Renal cortex interstitium (tissue), 11 donors: ENCODE measurements at regions not wholly inside any gene's neighbourhood (a gene's known extent, or its start where the extent isn't known, plus 50 kb on each side); places are given as distances from the start of the nearest gene placed in this dataset.
A peak's percentile ranks its signal among the peaks of the same experiment; 100 is the strongest.
"Not testable (repeated sequence)": the region's sequence is repeated elsewhere in the genome, so short reads cannot be mapped to it uniquely, and the experiment has no call there.

Source experiments
- DNase-seq, 11 donors: peaks; one replicate each; pipeline ENCODE4 v3.0.0-alpha.2; 2013; ENCODE audit warnings: low read depth in 9 of 11, low spot score in 4 of 11; ENCODE audit errors: extremely low read depth in 1 of 11

GRCh38 chr22:27060190-27060589 lies 402.8 kb downstream of the MIAT start:
- no peak for DNase-seq

DNA sequence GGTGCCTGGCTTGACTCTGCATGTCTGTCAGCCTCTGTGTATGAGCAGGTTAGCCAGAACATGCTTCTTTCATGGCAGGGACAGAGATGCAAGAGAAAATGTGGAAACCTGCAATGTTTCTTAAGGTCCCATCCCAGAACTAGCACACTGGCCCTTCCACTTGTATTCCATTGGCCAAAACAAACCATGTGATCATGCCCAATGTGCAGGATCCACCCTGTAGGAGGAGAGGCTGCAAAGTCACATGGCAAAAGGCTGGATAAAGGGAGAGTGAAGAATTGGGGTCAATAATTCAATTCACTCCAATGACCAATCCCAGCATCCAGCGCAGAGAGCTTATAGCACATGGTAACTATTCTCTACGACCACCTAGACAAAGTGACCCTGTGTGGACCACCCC lies 405.5 kb downstream of the MIAT start:
- no peak for DNase-seq

DNA sequence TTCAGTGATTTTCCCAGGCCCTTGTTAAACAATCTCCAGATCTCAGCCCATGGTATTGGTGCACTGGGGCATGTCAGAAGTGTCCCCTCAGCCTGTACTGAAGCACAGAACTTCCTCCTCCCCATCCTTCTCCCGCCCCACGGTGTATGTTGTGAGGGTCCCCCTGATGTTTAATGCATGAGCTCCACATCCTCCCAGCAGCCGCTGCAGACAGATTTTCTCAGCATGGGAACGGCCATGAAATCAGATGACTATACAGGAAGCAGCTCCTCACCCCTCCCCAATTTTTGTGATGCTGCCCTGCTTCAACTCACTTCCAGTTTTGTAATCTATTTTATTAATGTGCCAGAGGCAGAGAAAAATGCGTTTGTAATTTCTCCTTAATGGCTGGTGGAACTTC lies 406.0 kb downstream of the MIAT start:
- no peak for DNase-seq

DNA sequence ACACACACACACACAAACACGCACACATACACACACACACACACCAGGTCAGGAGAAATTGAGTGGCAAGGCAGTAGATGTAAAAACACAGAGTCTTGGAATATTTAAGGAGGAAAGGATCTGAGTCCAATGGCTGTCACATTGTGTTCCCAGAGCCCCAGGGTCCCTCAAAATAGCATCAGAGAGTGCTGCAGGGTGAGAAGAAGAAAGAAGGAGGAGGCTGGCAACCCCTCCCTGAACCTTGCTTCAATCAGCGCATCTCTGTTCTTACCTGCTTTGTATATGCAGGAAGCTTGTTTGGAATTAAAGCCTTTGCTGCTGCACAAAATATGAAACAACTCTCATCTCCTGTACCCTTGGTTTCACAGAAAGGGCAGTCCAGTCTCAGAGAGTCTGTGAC lies 406.5 kb downstream of the MIAT start:
- DNase-seq: no peak

GRCh38 chr22:27064386-27064785 lies 407.0 kb downstream of the MIAT start:
- no peak for DNase-seq

GRCh38 chr22:27065279-27065678 lies 407.9 kb downstream of the MIAT start:
- peak in 1 of 11 donors; percentile 14 for DNase-seq

- DNase-seq: no peak
Observed at GRCh38 chr22:27066856-27067255, 409.5 kb downstream of the MIAT start.

GRCh38 chr22:27068121-27068520 lies 410.7 kb downstream of the MIAT start:
- DNase-seq: no peak

DNA sequence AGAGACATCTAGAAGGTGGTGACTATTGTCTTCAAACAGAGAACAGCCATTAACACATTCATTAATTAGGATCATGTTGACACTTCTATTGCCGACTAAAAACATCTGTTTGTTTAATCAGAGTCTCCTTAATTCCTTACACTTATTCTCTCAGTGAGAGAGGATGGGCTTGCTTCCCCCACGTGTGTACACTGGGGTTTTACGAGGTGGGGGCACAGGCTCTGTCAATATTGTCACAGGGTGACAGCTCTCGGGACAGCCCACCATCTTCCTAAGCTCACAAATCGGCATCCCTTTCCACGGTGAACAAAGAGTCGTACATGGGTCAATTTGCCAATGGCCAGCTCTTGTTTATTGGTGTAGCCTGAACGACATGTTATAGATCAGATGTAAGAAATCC lies 413.2 kb downstream of the MIAT start:
- no peak for DNase-seq

GRCh38 chr22:27073601-27074425 lies 416.4 kb downstream of the MIAT start:
- DNase-seq: no peak

- no peak for DNase-seq
Observed at GRCh38 chr22:27075028-27075678, 417.8 kb downstream of the MIAT start.

DNA sequence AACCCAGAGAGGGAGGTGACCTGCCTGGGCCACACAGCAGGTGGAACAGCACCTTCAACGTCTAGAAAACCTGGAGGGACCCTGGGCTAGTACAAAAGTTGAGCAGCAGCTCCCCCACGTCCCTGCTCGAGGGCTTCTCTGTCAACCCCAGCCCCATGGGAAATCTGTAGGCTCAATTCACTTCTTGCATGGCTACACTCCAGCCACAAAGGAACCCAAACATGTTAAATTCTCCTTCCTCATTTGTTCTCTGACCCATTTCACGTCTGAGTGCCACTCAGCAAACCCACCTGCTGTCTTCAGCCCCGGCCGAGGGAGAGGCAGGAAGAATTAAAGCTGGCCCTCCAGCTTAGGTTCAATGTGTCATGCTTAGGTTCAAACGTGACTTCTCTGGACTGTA lies 418.5 kb downstream of the MIAT start:
- DNase-seq: no peak

- DNase-seq: not testable (repeated sequence)
Observed at GRCh38 chr22:27078064-27078463, 420.7 kb downstream of the MIAT start.

DNA sequence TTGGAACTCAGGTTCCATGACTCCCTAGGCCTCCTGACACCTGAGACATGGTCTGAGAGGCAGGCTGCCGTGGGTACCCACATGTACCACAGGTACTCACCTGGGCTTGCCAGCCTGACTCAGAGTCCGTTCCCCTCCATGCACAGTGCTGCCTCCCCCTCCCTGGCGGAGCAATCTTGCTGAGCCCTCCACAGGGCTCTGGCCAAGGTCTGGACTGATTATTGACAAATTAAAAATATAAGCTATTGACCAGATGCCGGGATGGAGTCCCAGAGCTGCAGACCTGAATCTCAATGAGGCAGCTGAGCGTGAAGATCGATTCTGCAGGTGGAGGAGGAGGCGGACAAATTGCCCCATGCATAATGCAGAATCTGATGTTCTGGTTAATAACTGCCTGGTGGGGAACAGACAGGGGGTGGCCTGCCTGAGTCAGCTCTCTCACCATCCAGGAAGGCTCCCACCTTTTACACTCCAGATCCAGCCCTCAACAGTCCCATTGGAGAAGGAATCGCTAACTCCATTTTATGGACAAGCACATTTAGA lies 422.7 kb downstream of the MIAT start:
- no peak for DNase-seq

DNA sequence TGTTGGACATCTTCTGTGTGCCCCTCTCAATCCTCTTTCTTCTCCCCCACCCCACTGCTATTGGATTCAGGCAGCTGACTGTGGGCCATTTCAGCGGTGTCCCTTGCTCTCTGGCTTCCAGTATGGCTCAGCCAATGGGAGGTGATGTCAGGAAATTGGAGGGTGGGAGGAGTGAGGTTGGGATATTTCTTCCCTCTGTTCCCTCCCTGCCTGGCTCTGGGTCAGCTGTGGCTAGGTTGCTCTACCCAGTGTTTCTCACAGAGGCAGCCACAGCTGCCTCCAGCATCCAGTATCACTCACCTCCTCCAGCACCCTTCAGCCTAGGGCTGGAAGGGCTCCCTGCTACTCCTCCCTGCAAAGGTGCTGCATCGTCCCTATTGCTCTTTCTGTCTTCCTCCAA lies 423.5 kb downstream of the MIAT start:
- no peak for DNase-seq

- no peak for DNase-seq
Observed at GRCh38 chr22:27083610-27084009, 426.2 kb downstream of the MIAT start.

GRCh38 chr22:27084130-27084529 lies 426.7 kb downstream of the MIAT start:
- no peak for DNase-seq

DNA sequence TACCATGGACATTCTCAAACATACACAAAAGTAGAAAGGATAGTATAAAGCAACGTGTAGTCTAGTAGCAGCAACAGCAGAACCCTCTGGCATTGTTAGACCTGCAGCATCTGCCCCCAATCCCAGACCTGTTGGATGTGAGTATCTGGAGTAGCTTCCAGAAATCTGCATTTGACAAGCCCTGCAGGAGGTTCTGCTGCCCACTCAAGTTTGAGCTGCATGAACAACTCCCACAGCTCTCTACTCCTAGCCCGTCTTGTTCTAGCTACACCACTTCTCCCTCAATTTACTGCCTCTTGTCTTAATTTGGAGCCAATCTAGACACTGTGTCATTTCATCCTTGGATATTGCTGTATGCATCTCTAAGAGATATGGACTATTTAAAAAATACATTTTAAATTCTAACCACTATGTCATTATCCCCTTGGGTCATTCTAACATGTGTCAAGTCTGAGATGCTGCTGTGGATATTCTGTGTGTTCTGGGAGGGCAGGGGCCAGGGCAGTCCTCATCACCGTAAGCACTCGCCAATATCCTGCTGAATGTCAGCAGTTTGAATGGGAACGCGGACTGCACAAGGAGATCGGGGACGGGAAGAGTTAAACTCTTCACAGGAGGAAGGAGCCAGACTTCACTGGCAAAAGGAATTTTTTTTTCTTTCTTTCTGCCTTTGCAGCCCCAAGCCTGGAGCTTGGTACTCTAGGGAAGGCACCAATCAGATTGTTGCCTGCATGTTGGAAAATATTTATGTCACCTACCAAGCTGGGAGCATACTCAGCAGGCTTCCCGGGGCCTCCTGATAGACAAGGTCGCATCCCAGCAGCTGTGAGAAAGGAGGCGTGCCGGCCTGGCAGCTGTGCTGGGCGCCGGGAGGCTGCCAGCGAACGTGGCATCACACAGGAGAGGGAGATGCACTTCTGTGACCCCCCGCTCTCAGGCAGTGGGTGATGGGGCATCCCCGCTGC lies 429.0 kb downstream of the MIAT start:
- DNase-seq: no peak

DNA sequence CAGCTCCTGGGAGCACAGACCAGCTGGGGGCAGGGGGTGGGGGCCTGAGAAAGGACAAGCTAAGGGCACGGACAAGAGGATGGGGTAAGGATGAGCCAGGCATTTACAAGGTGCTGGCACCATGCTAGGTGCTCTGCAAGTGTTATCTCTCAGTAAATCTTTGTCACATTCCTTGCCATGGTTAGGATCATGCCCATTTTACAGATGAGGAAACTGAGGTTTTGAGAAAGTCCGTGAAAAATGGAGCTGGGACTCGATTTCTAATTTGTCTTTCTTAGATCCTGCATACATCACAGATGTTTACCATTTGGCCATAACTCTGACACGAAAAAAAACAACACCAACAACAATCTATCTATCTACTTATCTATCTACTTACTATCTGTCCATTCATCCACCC lies 429.7 kb downstream of the MIAT start:
- DNase-seq: no peak
